ENCODE measurements at regions not wholly inside any gene's neighbourhood (a gene's known extent, or its start where the extent isn't known, plus 50 kb on each side); places are given as distances from the start of the nearest gene placed in this dataset.

DNA sequence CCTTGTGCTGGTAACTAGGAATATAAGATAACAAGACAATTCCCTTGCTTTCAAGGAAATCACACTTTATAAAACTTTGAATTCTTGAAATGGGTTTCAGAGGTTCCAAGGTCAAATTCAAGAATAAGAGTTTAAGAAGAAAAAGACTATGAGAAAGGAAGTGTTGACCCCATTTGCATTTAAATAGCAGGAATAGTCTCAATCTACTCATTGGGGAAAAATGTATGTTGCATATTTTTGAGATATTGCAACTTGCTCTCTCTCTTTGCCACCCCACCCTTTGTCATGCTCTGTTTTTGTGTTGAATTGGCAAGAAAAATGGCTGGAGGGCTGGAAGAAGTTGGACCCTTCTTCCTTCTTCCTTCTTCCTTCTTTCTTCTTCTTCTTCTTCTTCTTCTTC is 699.2 kb downstream of the TUSC7 start (continued):
- no peak for TF ChIP-seq GMEB1 (CRISPR knock-in tag; IDR thresholded peaks at IDR 0.05)
- TF ChIP-seq SOX6 (IDR thresholded peaks at IDR 0.05): no peak
- TF ChIP-seq ZC3H11A (IDR thresholded peaks at IDR 0.05; ENCODE audit: low read depth, low read length): no peak
- no peak for TF ChIP-seq TAF1 (IDR thresholded peaks at IDR 0.05; ENCODE audit: control insufficient read depth, extremely low read depth, insufficient read depth, low read length, severe bottlenecking)
- no peak for TF ChIP-seq EP400 (IDR thresholded peaks at IDR 0.05)

DNA sequence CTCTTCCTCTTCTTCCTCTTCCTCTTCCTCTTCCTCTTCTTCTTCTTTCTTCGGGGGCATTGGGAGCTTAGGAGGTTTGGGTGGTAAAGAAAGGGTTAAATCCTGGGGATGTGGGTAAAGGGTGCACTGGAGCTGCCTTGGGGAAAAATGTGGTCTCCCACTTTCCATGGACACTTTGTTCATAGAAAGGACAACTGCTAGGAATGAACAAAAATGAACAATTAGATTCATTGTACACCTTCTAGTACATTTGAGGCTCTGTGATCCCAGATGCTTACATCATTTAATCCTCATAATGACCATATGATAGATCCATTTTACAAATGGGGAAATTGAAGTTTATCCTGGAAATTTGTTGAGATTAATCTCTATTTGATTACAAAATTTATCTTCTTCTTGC is 699.7 kb downstream of the TUSC7 start:
- 0% methylated on average over 1 of the region's 1 CpG for WGBS (ENCODE audit: insufficient coverage, low coverage, missing lambda C conversion rate)
- H3K27ac ChIP-seq (ENCODE audit: extremely low read depth, low read depth, low read length): no peak overlapping the region
- ChIA-PET POLR2A (no interaction called here), CTCF (ENCODE audit: low intra/inter-chr PET ratio) (no interaction called here)
- FAIRE-seq (no peak), DNase-seq (ENCODE audit: extremely low read depth in 1 of 4, low spot score in 3 of 4) (no peak), ATAC-seq (no peak)
- H3K36me3 ChIP-seq (ENCODE audit: control insufficient read depth, insufficient read depth, low read length): no peaks in the 10 kb centered on the region
- H2AFZ ChIP-seq (ENCODE audit: low read depth, low read length): no peak overlapping the region
- H3K9me1 ChIP-seq (ENCODE audit: control insufficient read depth, insufficient read depth, low read length): no peaks in the 10 kb centered on the region
- H3K4me1 ChIP-seq (replicated peaks in 1 of 2; ENCODE audit: control insufficient read depth in 2 of 2, insufficient read depth in 2 of 2, low read length in 2 of 2): no peaks in the 10 kb centered on the region
- intact Hi-C loops (cut with micrococcal nuclease) (no loop called here), in situ Hi-C loops (cut with MboI) (no loop called here)
- H3K4me3 ChIP-seq: no peak overlapping the region
- BruUV-seq (replicated peaks): no TSS peak
- H3K79me2 ChIP-seq (ENCODE audit: control insufficient read depth, insufficient read depth, low read length): no peaks in the 10 kb centered on the region
- no peaks in the 10 kb centered on the region for H3K27me3 ChIP-seq (ENCODE audit: control insufficient read depth in 2 of 2, insufficient read depth in 2 of 2, low read length in 2 of 2)
- no peak overlapping the region for H3K4me2 ChIP-seq (ENCODE audit: insufficient read depth, low read length)
- no peaks in the 10 kb centered on the region for H4K20me1 ChIP-seq (replicated peaks; ENCODE audit: control insufficient read depth, insufficient read depth, low read length)
- no peak overlapping the region for H3K9ac ChIP-seq (ENCODE audit: insufficient read depth in 1 of 2, low read depth in 2 of 2, low read length in 2 of 2)
- no peaks in the 10 kb centered on the region for H3K9me3 ChIP-seq (replicated peaks; ENCODE audit: control insufficient read depth, insufficient read depth, low read depth, low read length)
- no peak for TF ChIP-seq ARNT (IDR thresholded peaks at IDR 0.05)
- TF ChIP-seq CBFB (CRISPR knock-in tag; IDR thresholded peaks at IDR 0.05): no peak
- no peak for TF ChIP-seq SMARCB1 (IDR thresholded peaks at IDR 0.05; ENCODE audit: insufficient read length, low read depth)
- TF ChIP-seq THRB (CRISPR knock-in tag; conservative IDR thresholded peaks at IDR 0.05): no peak
- TF ChIP-seq ZNF699 (CRISPR knock-in tag; IDR thresholded peaks at IDR 0.05; ENCODE audit: insufficient replicate concordance): no peak
- no peak for TF ChIP-seq HNRNPLL (IDR thresholded peaks at IDR 0.05; ENCODE audit: low read depth, low read length, poor library complexity, severe bottlenecking)
- no peak for TF ChIP-seq ZBTB1 (CRISPR knock-in tag; IDR thresholded peaks at IDR 0.05; ENCODE audit: borderline replicate concordance, low read depth)
- TF ChIP-seq SFPQ (IDR thresholded peaks at IDR 0.05; ENCODE audit: low read depth, low read length): no peak
- TF ChIP-seq C11orf30 (IDR thresholded peaks at IDR 0.05; ENCODE audit: low read depth): no peak
- no peak for TF ChIP-seq ZNF512 (tag; IDR thresholded peaks at IDR 0.05)

Measured in K562 (cell line).